ENCODE measurements at regions not wholly inside any gene's neighbourhood (a gene's known extent, or its start where the extent isn't known, plus 50 kb on each side); places are given as distances from the start of the nearest gene placed in this dataset.

- TF ChIP-seq POLR2AphosphoS5 (IDR thresholded peaks at IDR 0.05; ENCODE audit: low read depth, low read length) (no peak), CTCF (IDR thresholded peaks at IDR 0.05) (no peak), REST (IDR thresholded peaks at IDR 0.05; ENCODE audit: insufficient read depth in 1 of 2, low read depth in 2 of 2, low read length in 1 of 2) (no peak), TCF7L2 (IDR thresholded peaks at IDR 0.05; ENCODE audit: low read depth, low read length) (no peak)
These were observed 216.6 kb upstream of the UFL1 start for GRCh38 chr6:96304997-96305396.

Data from Panc1 (cell line).